Endothelial cell (in vitro differentiated cells): ENCODE measurements at regions not wholly inside any gene's neighbourhood (a gene's known extent, or its start where the extent isn't known, plus 50 kb on each side); places are given as distances from the start of the nearest gene placed in this dataset.

ENCODE experiments used
- DNase-seq: peaks from one replicate; pipeline ENCODE4 v3.0.0; 2021; ENCODE audit warnings: low spot score
- H3K27ac Mint-ChIP-seq: one replicate; pipeline ENCODE4 v1.8.0; 2021; ENCODE audit warnings: mixed read lengths, inconsistent platforms; ENCODE audit not compliant: unreplicated experiment
- H3K27me3 Mint-ChIP-seq: one replicate; pipeline ENCODE4 v1.8.0; 2021; ENCODE audit warnings: mild to moderate bottlenecking, moderate library complexity, mixed read lengths, inconsistent platforms; ENCODE audit not compliant: unreplicated experiment
- H3K36me3 Mint-ChIP-seq: one replicate; pipeline ENCODE4 v1.8.0; 2021; ENCODE audit warnings: mild to moderate bottlenecking, low read depth, mixed read lengths, inconsistent platforms; ENCODE audit not compliant: unreplicated experiment
- H3K4me1 Mint-ChIP-seq: one replicate; pipeline ENCODE4 v1.8.0; 2021; ENCODE audit warnings: mild to moderate bottlenecking, mixed read lengths, inconsistent platforms; ENCODE audit not compliant: unreplicated experiment
- H3K4me3 Mint-ChIP-seq: one replicate; pipeline ENCODE4 v1.8.0; 2021; ENCODE audit warnings: mild to moderate bottlenecking, mixed read lengths, inconsistent platforms; ENCODE audit not compliant: unreplicated experiment
- H3K9me3 Mint-ChIP-seq: one replicate; pipeline ENCODE4 v1.8.0; 2021; ENCODE audit warnings: mixed read lengths, inconsistent platforms; ENCODE audit not compliant: unreplicated experiment
- TF ChIP-seq, protein P1 (sequence below): fragments of 200-600 bp; sonication (generic); IDR thresholded peaks from one replicate; pipeline ENCODE4 v1.5.0; 2021; ENCODE audit warnings: antibody characterized with exemption; ENCODE audit not compliant: unreplicated experiment

DNA sequence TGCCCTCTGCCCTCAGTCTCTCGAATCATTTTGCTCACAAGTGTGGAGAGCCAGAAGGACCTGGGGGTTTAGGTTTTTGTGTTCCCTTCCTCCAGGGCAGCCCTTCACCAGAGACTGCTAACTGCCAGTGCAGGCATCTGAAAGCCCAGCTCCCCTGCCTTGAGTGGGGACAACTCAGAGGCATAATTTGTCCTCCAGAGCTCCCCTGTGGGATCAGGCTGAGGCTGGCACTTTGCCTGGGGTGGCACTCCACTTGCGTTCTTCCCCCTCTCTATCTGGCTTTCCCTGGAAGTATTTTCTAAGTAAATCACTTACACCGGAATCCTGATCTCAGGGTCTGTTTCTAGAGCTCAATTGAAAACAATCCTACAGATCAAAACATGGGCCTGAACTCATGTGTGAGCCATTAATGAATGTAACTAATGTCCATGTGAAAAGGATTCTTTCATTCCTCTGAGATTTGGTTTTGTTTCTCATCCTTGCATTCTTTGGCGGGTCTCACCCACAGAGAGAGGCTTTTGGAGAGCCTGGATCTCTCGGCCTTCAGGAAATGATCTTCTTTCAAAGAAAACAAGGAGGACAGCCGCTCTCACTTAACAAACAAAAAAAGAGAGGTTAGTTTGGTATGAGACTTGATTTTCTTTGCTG, 125.7 kb upstream of the RIPOR2 start:
- H3K4me3 Mint-ChIP-seq, result no peak overlapping the region
- no peaks in the 10 kb centered on the region for H3K36me3 Mint-ChIP-seq
- DNase-seq, result no peak
- peaks cover 10% of the 10 kb centered on the region for H3K4me1 Mint-ChIP-seq
- H3K9me3 Mint-ChIP-seq, result no peaks in the 10 kb centered on the region
- TF ChIP-seq, protein P1, sequence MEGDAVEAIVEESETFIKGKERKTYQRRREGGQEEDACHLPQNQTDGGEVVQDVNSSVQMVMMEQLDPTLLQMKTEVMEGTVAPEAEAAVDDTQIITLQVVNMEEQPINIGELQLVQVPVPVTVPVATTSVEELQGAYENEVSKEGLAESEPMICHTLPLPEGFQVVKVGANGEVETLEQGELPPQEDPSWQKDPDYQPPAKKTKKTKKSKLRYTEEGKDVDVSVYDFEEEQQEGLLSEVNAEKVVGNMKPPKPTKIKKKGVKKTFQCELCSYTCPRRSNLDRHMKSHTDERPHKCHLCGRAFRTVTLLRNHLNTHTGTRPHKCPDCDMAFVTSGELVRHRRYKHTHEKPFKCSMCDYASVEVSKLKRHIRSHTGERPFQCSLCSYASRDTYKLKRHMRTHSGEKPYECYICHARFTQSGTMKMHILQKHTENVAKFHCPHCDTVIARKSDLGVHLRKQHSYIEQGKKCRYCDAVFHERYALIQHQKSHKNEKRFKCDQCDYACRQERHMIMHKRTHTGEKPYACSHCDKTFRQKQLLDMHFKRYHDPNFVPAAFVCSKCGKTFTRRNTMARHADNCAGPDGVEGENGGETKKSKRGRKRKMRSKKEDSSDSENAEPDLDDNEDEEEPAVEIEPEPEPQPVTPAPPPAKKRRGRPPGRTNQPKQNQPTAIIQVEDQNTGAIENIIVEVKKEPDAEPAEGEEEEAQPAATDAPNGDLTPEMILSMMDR, result no peak
- peaks cover 4% of the 10 kb centered on the region for H3K27me3 Mint-ChIP-seq
- H3K27ac Mint-ChIP-seq, result no peak overlapping the region

DNA sequence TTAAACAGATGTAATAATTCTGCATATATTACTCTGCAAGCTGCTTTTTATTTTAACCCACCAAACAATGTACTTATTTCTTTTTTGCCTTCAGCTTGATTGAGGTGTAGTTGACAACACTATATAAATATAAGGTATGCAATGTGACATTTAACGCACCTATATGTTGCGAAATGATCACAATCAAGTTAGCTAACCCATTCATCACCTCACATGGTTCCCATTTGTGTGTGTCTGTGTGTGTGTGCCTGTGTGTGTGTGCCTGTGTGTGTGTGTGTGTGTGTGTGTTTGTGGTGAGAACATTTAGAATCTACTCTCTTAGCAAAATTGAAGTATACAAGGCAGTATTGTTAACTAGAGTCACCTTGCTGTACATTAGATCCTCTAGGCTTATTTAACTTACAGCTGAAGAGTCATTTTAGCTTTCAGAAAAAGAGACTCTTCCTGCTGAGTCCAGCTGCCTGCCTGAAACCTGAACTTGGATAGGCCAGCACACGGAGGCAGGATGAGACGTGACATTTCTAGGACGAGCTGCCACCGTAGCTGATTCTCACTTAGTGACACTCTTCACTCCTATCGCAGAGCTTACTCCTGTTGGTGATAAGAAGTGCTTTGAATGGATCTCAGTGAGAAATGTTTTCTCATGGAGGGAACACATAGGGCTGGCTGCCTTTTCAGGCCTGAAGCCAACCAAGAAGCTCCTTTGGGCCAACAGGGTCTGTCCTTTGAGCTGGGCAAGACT, 126.5 kb upstream of the RIPOR2 start:
- H3K36me3 Mint-ChIP-seq, result no peaks in the 10 kb centered on the region
- H3K4me3 Mint-ChIP-seq, result no peak overlapping the region
- no peaks in the 10 kb centered on the region for H3K9me3 Mint-ChIP-seq
- peaks cover 10% of the 10 kb centered on the region for H3K4me1 Mint-ChIP-seq
- TF ChIP-seq, protein P1, result no peak
- DNase-seq, result no peak
- peaks cover 4% of the 10 kb centered on the region for H3K27me3 Mint-ChIP-seq
- H3K27ac Mint-ChIP-seq, result no peak overlapping the region

DNA sequence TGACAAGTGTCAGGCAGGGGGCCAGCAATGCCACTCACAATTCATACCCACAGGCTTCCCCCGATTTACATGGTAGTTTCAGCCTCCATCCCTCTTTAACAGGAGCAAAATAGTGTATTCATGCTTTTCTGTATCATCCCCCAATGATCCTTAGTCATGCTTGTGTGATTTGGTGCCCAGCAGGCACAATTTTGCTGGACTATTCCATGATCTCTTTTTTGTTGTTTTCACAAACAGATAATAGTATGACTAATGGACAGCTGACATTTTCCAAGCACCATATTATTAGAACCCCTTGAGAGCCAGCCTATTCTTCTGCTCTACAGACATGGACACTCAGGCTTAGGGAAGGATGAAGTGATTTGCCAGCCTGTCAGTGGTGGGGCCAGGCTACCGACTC, 128.2 kb upstream of the RIPOR2 start:
- DNase-seq, result no peak
- Mint-ChIP-seq H3K27ac (no peak overlapping the region), H3K27me3 (peaks cover 4% of the 10 kb centered on the region), H3K9me3 (no peaks in the 10 kb centered on the region), H3K4me3 (no peak overlapping the region), H3K4me1 (peaks cover 10% of the 10 kb centered on the region), H3K36me3 (no peaks in the 10 kb centered on the region)
- TF ChIP-seq, protein P1, result no peak

DNA sequence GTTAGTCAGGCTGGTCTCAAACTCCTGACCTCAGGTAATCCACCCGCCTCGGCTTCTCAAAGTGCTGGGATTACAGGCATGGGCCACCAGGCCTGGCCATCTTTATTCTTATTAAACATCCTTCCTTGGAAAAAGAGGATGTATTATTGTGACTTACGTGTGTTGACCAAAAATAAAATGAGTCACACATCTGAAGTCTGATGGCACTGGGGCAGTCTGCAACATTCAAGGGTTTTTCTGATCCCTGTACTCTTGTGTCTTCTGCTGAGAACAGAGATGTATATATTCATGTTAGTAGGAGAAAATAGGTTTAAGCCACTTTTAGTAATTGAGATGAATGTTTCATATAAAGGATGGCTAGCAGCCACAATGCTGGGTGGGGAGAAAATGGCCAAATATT, 129.9 kb upstream of the RIPOR2 start:
- H3K4me3 Mint-ChIP-seq, result no peak overlapping the region
- no peak overlapping the region for H3K27ac Mint-ChIP-seq
- no peaks in the 10 kb centered on the region for H3K9me3 Mint-ChIP-seq
- H3K27me3 Mint-ChIP-seq, result peaks cover 2% of the 10 kb centered on the region
- no peaks in the 10 kb centered on the region for H3K36me3 Mint-ChIP-seq
- H3K4me1 Mint-ChIP-seq, result peaks cover 10% of the 10 kb centered on the region
- no peak for DNase-seq
- TF ChIP-seq, protein P1, result no peak

DNA sequence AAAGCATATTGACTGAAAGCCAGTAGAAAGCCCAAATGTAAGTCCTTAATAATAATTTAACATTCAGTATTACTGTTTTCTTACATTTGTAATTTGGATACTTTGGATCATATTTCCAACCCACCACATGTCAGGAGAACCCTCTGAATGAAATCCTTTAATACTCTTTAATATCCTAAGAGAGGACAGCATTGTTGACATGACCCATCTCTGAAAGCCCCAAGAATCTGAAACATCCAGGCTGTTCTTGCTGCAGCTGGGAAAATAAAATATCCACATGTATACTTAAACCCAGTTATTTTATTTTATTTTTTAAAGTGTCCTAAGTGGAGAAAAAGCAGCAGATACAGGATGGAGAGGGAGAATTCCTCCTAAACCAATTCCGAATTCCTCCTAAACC, 130.8 kb upstream of the RIPOR2 start:
- Mint-ChIP-seq H3K27me3 (peaks cover 2% of the 10 kb centered on the region), H3K27ac (no peak overlapping the region), H3K4me1 (peaks cover 8% of the 10 kb centered on the region), H3K4me3 (no peak overlapping the region), H3K36me3 (no peaks in the 10 kb centered on the region), H3K9me3 (no peaks in the 10 kb centered on the region)
- no peak for DNase-seq
- TF ChIP-seq, protein P1, result no peak
